ENCODE measurements at regions not wholly inside any gene's neighbourhood (a gene's known extent, or its start where the extent isn't known, plus 50 kb on each side); places are given as distances from the start of the nearest gene placed in this dataset.

GRCh38 chr1:29645586-29645985 lies 409.3 kb downstream of the PTPRU start:
- TF ChIP-seq POLR2A (IDR thresholded peaks at IDR 0.05) (no peak), CTCF (IDR thresholded peaks at IDR 0.05) (no peak), EP300 (IDR thresholded peaks at IDR 0.05) (no peak)
